H1 (cell line): ENCODE measurements at regions not wholly inside any gene's neighbourhood (a gene's known extent, or its start where the extent isn't known, plus 50 kb on each side); places are given as distances from the start of the nearest gene placed in this dataset.

Experiments used
- CTCF ChIA-PET: fragments of 300-600 bp; sonication (Branson Sonifier 250); formaldehyde crosslinking; loops from one replicate; lab custom pipeline; 2021; ENCODE audit not compliant: partially characterized antibody; lab: Charles Lee
- POLR2A ChIA-PET: fragments of 300-600 bp; sonication (Branson Sonifier 250); formaldehyde crosslinking; loops from one replicate; lab custom pipeline; 2021; ENCODE audit warnings: inconsistent platforms; ENCODE audit not compliant: partially characterized antibody; lab: Charles Lee
- DNase-seq, 2 experiments: peaks; one replicate each; pipeline versions ENCODE4 v3.0.0 to v3.0.0-alpha.2; 2010 to 2022; ENCODE audit warnings: low spot score in 2 of 2, low read depth in 1 of 2, mixed read lengths in 1 of 2
- FAIRE-seq: peaks from 2 replicates; lab custom pipeline; 2011; peaks lifted over from hg19 to GRCh38; lab: Jason Lieb, UNC
- H2AFZ ChIP-seq: 2 replicates; pipeline ENCODE4 v1.8.1; 2012; ENCODE audit warnings: low read length, inconsistent platforms
- H2AK5ac ChIP-seq: 2 replicates; pipeline ENCODE4 v1.6.1; 2013; ENCODE audit warnings: low read depth, low read length
- H2BK120ac ChIP-seq: replicated peaks from 2 replicates; pipeline ENCODE3; 2013; ENCODE audit warnings: low read depth, low read length, inconsistent platforms
- H2BK12ac ChIP-seq: 2 replicates; pipeline ENCODE4 v1.6.1; 2013; ENCODE audit warnings: low read depth, low read length
- H2BK15ac ChIP-seq: 2 replicates; pipeline ENCODE4 v1.6.1; 2013; ENCODE audit warnings: low read length
- H2BK20ac ChIP-seq: 2 replicates; pipeline ENCODE4 v1.6.1; 2013; ENCODE audit warnings: low read length
- H2BK5ac ChIP-seq: 2 replicates; pipeline ENCODE4 v1.6.1; 2013; ENCODE audit warnings: low read depth, low read length
- H3K14ac ChIP-seq: 2 replicates; pipeline ENCODE4 v1.6.1; 2013; ENCODE audit warnings: inconsistent platforms; ENCODE audit not compliant: insufficient read length
- H3K18ac ChIP-seq: 2 replicates; pipeline ENCODE4 v1.6.1; 2013; ENCODE audit warnings: low read length; ENCODE audit errors: extremely low read depth
- H3K23ac ChIP-seq: 2 replicates; pipeline ENCODE4 v1.6.1; 2013; ENCODE audit warnings: inconsistent platforms; ENCODE audit not compliant: insufficient read length
- H3K23me2 ChIP-seq: 2 replicates; pipeline ENCODE4 v1.6.1; 2013; ENCODE audit warnings: low read depth, low read length
- H3K27ac ChIP-seq: 2 replicates; pipeline ENCODE4 v1.6.1; 2011; ENCODE audit warnings: low read depth, low read length, inconsistent platforms
- H3K27me3 ChIP-seq, 4 experiments: replicated peaks in 1 of 4; 1 replicate in 1 of 4; 2 replicates in 3 of 4; pipeline versions ENCODE4 v1.6.1 to v1.8.1; 2011 to 2013; ENCODE audit warnings: low read length in 3 of 4, mild to moderate bottlenecking in 3 of 4, inconsistent platforms in 2 of 4, mixed read lengths in 2 of 4, moderate library complexity in 1 of 4; ENCODE audit not compliant: control insufficient read depth in 3 of 4, insufficient read depth in 3 of 4; ENCODE audit errors: extremely low read depth in 1 of 4
- H3K36me3 ChIP-seq, 4 experiments: 2 replicates each; pipeline versions ENCODE4 v1.6.1 to v1.8.1; 2011 to 2013; ENCODE audit warnings: mild to moderate bottlenecking in 4 of 4, low read length in 3 of 4, moderate library complexity in 2 of 4, control low read depth in 1 of 4, inconsistent platforms in 1 of 4; ENCODE audit not compliant: insufficient read depth in 4 of 4, control insufficient read depth in 2 of 4
- H3K4ac ChIP-seq: replicated peaks from 2 replicates; pipeline ENCODE3; 2013; ENCODE audit warnings: low read length, low read depth, mixed read lengths, inconsistent platforms; ENCODE audit not compliant: insufficient read length
- H3K4me1 ChIP-seq, 4 experiments: replicated peaks in 1 of 4; 1 replicate in 1 of 4; 2 replicates in 3 of 4; pipeline versions ENCODE4 v1.6.1 to v1.8.1; 2011 to 2013; ENCODE audit warnings: low read length in 3 of 4, inconsistent platforms in 2 of 4, mixed read lengths in 1 of 4; ENCODE audit not compliant: insufficient read depth in 4 of 4, control insufficient read depth in 3 of 4
- H3K4me2 ChIP-seq, 2 experiments: 2 replicates each; pipeline versions ENCODE4 v1.6.1 to v1.8.1; 2011 to 2013; ENCODE audit warnings: low read depth in 2 of 2, low read length in 2 of 2, control low read depth in 1 of 2, inconsistent platforms in 1 of 2, mild to moderate bottlenecking in 1 of 2; ENCODE audit not compliant: insufficient read depth in 1 of 2
- H3K4me3 ChIP-seq, 4 experiments: fragments of 200-600, 300-600 bp in 1 of 4; sonication (generic), shearing (Covaris generic), sonication (Bioruptor Twin) in 1 of 4; 2 replicates each; pipeline versions ENCODE4 v1.5.1 to v1.8.1; 2011 to 2016; ENCODE audit warnings: low read length in 4 of 4, low read depth in 3 of 4, control low read depth in 2 of 4, inconsistent platforms in 2 of 4, mild to moderate bottlenecking in 2 of 4, mixed read lengths in 1 of 4, moderate library complexity in 1 of 4; ENCODE audit not compliant: insufficient read depth in 2 of 4; ENCODE audit errors: extremely low read depth in 1 of 4
- H3K56ac ChIP-seq: replicated peaks from 2 replicates; pipeline ENCODE3; 2013; ENCODE audit warnings: low read depth, mild to moderate bottlenecking, mixed read lengths, low read length, inconsistent platforms; ENCODE audit not compliant: insufficient read length
- H3K79me1 ChIP-seq: 2 replicates; pipeline ENCODE4 v1.6.1; 2013; ENCODE audit warnings: low read depth, low read length, control low read depth
- H3K79me2 ChIP-seq, 2 experiments: 2 replicates each; pipeline versions ENCODE4 v1.6.1 to v1.8.1; 2012 to 2013; ENCODE audit warnings: low read length in 2 of 2, mild to moderate bottlenecking in 2 of 2, inconsistent platforms in 1 of 2; ENCODE audit not compliant: insufficient read depth in 2 of 2, control insufficient read depth in 1 of 2
- H3K9ac ChIP-seq, 4 experiments: replicated peaks in 1 of 4; 1 replicate in 1 of 4; 2 replicates in 3 of 4; pipeline versions ENCODE4 v1.6.1 to v1.8.1; 2011 to 2013; ENCODE audit warnings: low read depth in 3 of 4, low read length in 3 of 4, control low read depth in 2 of 4, mild to moderate bottlenecking in 2 of 4, moderate library complexity in 2 of 4, inconsistent platforms in 1 of 4; ENCODE audit errors: extremely low read depth in 1 of 4
- H3K9me3 ChIP-seq, 2 experiments: 2 replicates each; pipeline versions ENCODE4 v1.6.1 to v1.8.1; 2012 to 2013; ENCODE audit warnings: mild to moderate bottlenecking in 2 of 2, moderate library complexity in 2 of 2, control low read depth in 1 of 2, inconsistent platforms in 1 of 2, low read depth in 1 of 2, low read length in 1 of 2, mixed read lengths in 1 of 2; ENCODE audit not compliant: insufficient read depth in 2 of 2
- H4K20me1 ChIP-seq, 2 experiments: replicated peaks in 1 of 2; 2 replicates each; pipeline versions ENCODE3 to v1.8.1; 2011 to 2013; ENCODE audit warnings: inconsistent platforms in 2 of 2, low read length in 2 of 2, mild to moderate bottlenecking in 1 of 2; ENCODE audit not compliant: insufficient read depth in 2 of 2, control insufficient read depth in 1 of 2
- H4K5ac ChIP-seq: 2 replicates; pipeline ENCODE4 v1.6.1; 2013; ENCODE audit warnings: low read length, low read depth, mixed read lengths, inconsistent platforms; ENCODE audit not compliant: insufficient read length
- H4K8ac ChIP-seq: 2 replicates; pipeline ENCODE4 v1.8.0; 2013; ENCODE audit warnings: mild to moderate bottlenecking, moderate library complexity, low read length, inconsistent platforms; ENCODE audit not compliant: insufficient read depth; ENCODE audit errors: extremely low read depth
- H4K91ac ChIP-seq: replicated peaks from 2 replicates; pipeline ENCODE3; 2013; ENCODE audit warnings: low read length, mixed read lengths, inconsistent platforms; ENCODE audit not compliant: insufficient read length
- RAD21 ChIP-seq, 2 experiments: IDR thresholded peaks in 1 of 2; conservative IDR thresholded peaks in 1 of 2; 2 replicates each; pipeline ENCODE4 v1.6.1; 2011; ENCODE audit warnings: low read depth in 2 of 2, low read length in 2 of 2, improper control_type of control experiment in 1 of 2, inconsistent platforms in 1 of 2, mild to moderate bottlenecking in 1 of 2, moderate library complexity in 1 of 2
- RBBP5 ChIP-seq: IDR thresholded peaks from 2 replicates; pipeline ENCODE4 v1.7.1; 2012; ENCODE audit warnings: low read depth, mild to moderate bottlenecking, inconsistent platforms, low read length, moderate library complexity, borderline replicate concordance
- WGBS, 2 experiments: shearing (Covaris generic) in 1 of 2; methylation state at CpG; one replicate each; pipeline versions ENCODE4 v1.1.6 to v1.1.7; 2013 to 2015; ENCODE audit warnings: low lambda C conversion rate in 2 of 2, mixed read lengths in 2 of 2, inconsistent platforms in 1 of 2, low coverage in 1 of 2, missing lambda C conversion rate in 1 of 2; ENCODE audit not compliant: insufficient replicate concordance in 2 of 2, insufficient coverage in 1 of 2, insufficient read length in 1 of 2; ENCODE audit errors: extremely low coverage in 1 of 2, missing lambda C conversion rate in 1 of 2; 5-methylcytosine and 5-hydroxymethylcytosine counted together
- TF ChIP-seq, protein P1 (sequence below), 3 experiments: IDR thresholded peaks; 1 replicate in 2 of 3; 2 replicates in 1 of 3; pipeline versions ENCODE4 v1.5.1 to v1.6.1; 2011; ENCODE audit warnings: low read length in 3 of 3, mild to moderate bottlenecking in 3 of 3, inconsistent platforms in 2 of 3, low read depth in 1 of 3, moderate library complexity in 1 of 3; ENCODE audit not compliant: insufficient read depth in 1 of 3; ENCODE audit errors: control extremely low read depth in 1 of 3

GRCh38 chr21:35933466-35933865, 126.9 kb downstream of the SETD4 start:
- H3K23ac ChIP-seq: no peak overlapping the region
- H3K9ac ChIP-seq: no peak overlapping the region
- no peak overlapping the region for H4K5ac ChIP-seq
- no peaks in the 10 kb centered on the region for H3K79me2 ChIP-seq
- H3K14ac ChIP-seq: no peak overlapping the region
- POLR2A ChIA-PET: interaction anchor here (0.6 kb wide), 1 partner anchor 98 kb away, joined by 3 read pairs; no protein-coding TSS in a partner anchor
- H3K23me2 ChIP-seq: no peaks in the 10 kb centered on the region
- H3K56ac ChIP-seq: no peak overlapping the region
- H2BK20ac ChIP-seq: no peak overlapping the region
- no peak overlapping the region for H3K27ac ChIP-seq
- no peak overlapping the region for H4K8ac ChIP-seq
- WGBS, 2 experiments: 76% methylated on average over 3 of the region's 3 CpGs; no CpG with 5 or more reads in 1 of the 2 experiments
- H3K36me3 ChIP-seq: no peaks in the 10 kb centered on the region
- H2BK15ac ChIP-seq: no peak overlapping the region
- CTCF ChIA-PET: interaction anchor here (0.6 to 2.1 kb wide), 19 partner anchors 9 to 1172 kb away, joined by 3 to 7 read pairs (median 4); no protein-coding TSS in a partner anchor
- no peak for DNase-seq
- no peak overlapping the region for H3K4ac ChIP-seq
- H3K27me3 ChIP-seq: no peaks in the 10 kb centered on the region
- H3K18ac ChIP-seq: no peak overlapping the region
- H3K79me1 ChIP-seq: no peaks in the 10 kb centered on the region
- no peak overlapping the region for H2AK5ac ChIP-seq
- H3K4me2 ChIP-seq: no peak overlapping the region
- H4K91ac ChIP-seq: no peak overlapping the region
- no peaks in the 10 kb centered on the region for H3K9me3 ChIP-seq
- no peak overlapping the region for H2BK5ac ChIP-seq
- no peak overlapping the region for H3K4me3 ChIP-seq
- H2BK120ac ChIP-seq: no peak overlapping the region
- TF ChIP-seq RBBP5 (no peak), RAD21 (IDR thresholded peaks at IDR 0.05 in 1 of 2, conservative IDR thresholded peaks at IDR 0.05 in 1 of 2; ENCODE audit: low read depth in 2 of 2, low read length in 2 of 2) (peak; percentile 45 to 62)
- TF ChIP-seq, protein P1, sequence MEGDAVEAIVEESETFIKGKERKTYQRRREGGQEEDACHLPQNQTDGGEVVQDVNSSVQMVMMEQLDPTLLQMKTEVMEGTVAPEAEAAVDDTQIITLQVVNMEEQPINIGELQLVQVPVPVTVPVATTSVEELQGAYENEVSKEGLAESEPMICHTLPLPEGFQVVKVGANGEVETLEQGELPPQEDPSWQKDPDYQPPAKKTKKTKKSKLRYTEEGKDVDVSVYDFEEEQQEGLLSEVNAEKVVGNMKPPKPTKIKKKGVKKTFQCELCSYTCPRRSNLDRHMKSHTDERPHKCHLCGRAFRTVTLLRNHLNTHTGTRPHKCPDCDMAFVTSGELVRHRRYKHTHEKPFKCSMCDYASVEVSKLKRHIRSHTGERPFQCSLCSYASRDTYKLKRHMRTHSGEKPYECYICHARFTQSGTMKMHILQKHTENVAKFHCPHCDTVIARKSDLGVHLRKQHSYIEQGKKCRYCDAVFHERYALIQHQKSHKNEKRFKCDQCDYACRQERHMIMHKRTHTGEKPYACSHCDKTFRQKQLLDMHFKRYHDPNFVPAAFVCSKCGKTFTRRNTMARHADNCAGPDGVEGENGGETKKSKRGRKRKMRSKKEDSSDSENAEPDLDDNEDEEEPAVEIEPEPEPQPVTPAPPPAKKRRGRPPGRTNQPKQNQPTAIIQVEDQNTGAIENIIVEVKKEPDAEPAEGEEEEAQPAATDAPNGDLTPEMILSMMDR (IDR thresholded peaks at IDR 0.05; ENCODE audit: control extremely low read depth in 1 of 3, insufficient read depth in 1 of 3, low read depth in 1 of 3, low read length in 3 of 3): peak in 2 of 3 experiments; percentile 25 to 50; a peak in 2 of 4 replicates
- TF ChIP-seq, all 59 proteins: peak for 2
- no peaks in the 10 kb centered on the region for H3K4me1 ChIP-seq
- no peaks in the 10 kb centered on the region for H4K20me1 ChIP-seq
- no peak overlapping the region for H2BK12ac ChIP-seq
- no peak overlapping the region for H2AFZ ChIP-seq
- no peak for FAIRE-seq
